ENCODE measurements at regions not wholly inside any gene's neighbourhood (a gene's known extent, or its start where the extent isn't known, plus 50 kb on each side); places are given as distances from the start of the nearest gene placed in this dataset.

GRCh38 chr4:83699358-83699757, 163.4 kb downstream of the GPAT3 start:
- TF ChIP-seq CTCF (IDR thresholded peaks at IDR 0.05 in 4 of 5, conservative IDR thresholded peaks at IDR 0.05 in 1 of 5) = no peak
- no peak for TF ChIP-seq POLR2A (IDR thresholded peaks at IDR 0.05)
